H1 (cell line): ENCODE measurements at regions not wholly inside any gene's neighbourhood (a gene's known extent, or its start where the extent isn't known, plus 50 kb on each side); places are given as distances from the start of the nearest gene placed in this dataset.

Experiments used
- CTCF ChIA-PET: fragments of 300-600 bp; sonication (Branson Sonifier 250); formaldehyde crosslinking; loops from one replicate; lab custom pipeline; 2021; ENCODE audit not compliant: partially characterized antibody; lab: Charles Lee
- POLR2A ChIA-PET: fragments of 300-600 bp; sonication (Branson Sonifier 250); formaldehyde crosslinking; loops from one replicate; lab custom pipeline; 2021; ENCODE audit warnings: inconsistent platforms; ENCODE audit not compliant: partially characterized antibody; lab: Charles Lee
- DNase-seq, 2 experiments: peaks; one replicate each; pipeline versions ENCODE4 v3.0.0 to v3.0.0-alpha.2; 2010 to 2022; ENCODE audit warnings: low spot score in 2 of 2, low read depth in 1 of 2, mixed read lengths in 1 of 2
- FAIRE-seq: peaks from 2 replicates; lab custom pipeline; 2011; peaks lifted over from hg19 to GRCh38; lab: Jason Lieb, UNC
- H2AFZ ChIP-seq: 2 replicates; pipeline ENCODE4 v1.8.1; 2012; ENCODE audit warnings: low read length, inconsistent platforms
- H2AK5ac ChIP-seq: 2 replicates; pipeline ENCODE4 v1.6.1; 2013; ENCODE audit warnings: low read depth, low read length
- H2BK120ac ChIP-seq: replicated peaks from 2 replicates; pipeline ENCODE3; 2013; ENCODE audit warnings: low read depth, low read length, inconsistent platforms
- H2BK12ac ChIP-seq: 2 replicates; pipeline ENCODE4 v1.6.1; 2013; ENCODE audit warnings: low read depth, low read length
- H2BK15ac ChIP-seq: 2 replicates; pipeline ENCODE4 v1.6.1; 2013; ENCODE audit warnings: low read length
- H2BK20ac ChIP-seq: 2 replicates; pipeline ENCODE4 v1.6.1; 2013; ENCODE audit warnings: low read length
- H2BK5ac ChIP-seq: 2 replicates; pipeline ENCODE4 v1.6.1; 2013; ENCODE audit warnings: low read depth, low read length
- H3K14ac ChIP-seq: 2 replicates; pipeline ENCODE4 v1.6.1; 2013; ENCODE audit warnings: inconsistent platforms; ENCODE audit not compliant: insufficient read length
- H3K18ac ChIP-seq: 2 replicates; pipeline ENCODE4 v1.6.1; 2013; ENCODE audit warnings: low read length; ENCODE audit errors: extremely low read depth
- H3K23ac ChIP-seq: 2 replicates; pipeline ENCODE4 v1.6.1; 2013; ENCODE audit warnings: inconsistent platforms; ENCODE audit not compliant: insufficient read length
- H3K23me2 ChIP-seq: 2 replicates; pipeline ENCODE4 v1.6.1; 2013; ENCODE audit warnings: low read depth, low read length
- H3K27ac ChIP-seq: 2 replicates; pipeline ENCODE4 v1.6.1; 2011; ENCODE audit warnings: low read depth, low read length, inconsistent platforms
- H3K27me3 ChIP-seq, 4 experiments: replicated peaks in 1 of 4; 1 replicate in 1 of 4; 2 replicates in 3 of 4; pipeline versions ENCODE4 v1.6.1 to v1.8.1; 2011 to 2013; ENCODE audit warnings: low read length in 3 of 4, mild to moderate bottlenecking in 3 of 4, inconsistent platforms in 2 of 4, mixed read lengths in 2 of 4, moderate library complexity in 1 of 4; ENCODE audit not compliant: control insufficient read depth in 3 of 4, insufficient read depth in 3 of 4; ENCODE audit errors: extremely low read depth in 1 of 4
- H3K36me3 ChIP-seq, 4 experiments: 2 replicates each; pipeline versions ENCODE4 v1.6.1 to v1.8.1; 2011 to 2013; ENCODE audit warnings: mild to moderate bottlenecking in 4 of 4, low read length in 3 of 4, moderate library complexity in 2 of 4, control low read depth in 1 of 4, inconsistent platforms in 1 of 4; ENCODE audit not compliant: insufficient read depth in 4 of 4, control insufficient read depth in 2 of 4
- H3K4ac ChIP-seq: replicated peaks from 2 replicates; pipeline ENCODE3; 2013; ENCODE audit warnings: low read length, low read depth, mixed read lengths, inconsistent platforms; ENCODE audit not compliant: insufficient read length
- H3K4me1 ChIP-seq, 4 experiments: replicated peaks in 1 of 4; 1 replicate in 1 of 4; 2 replicates in 3 of 4; pipeline versions ENCODE4 v1.6.1 to v1.8.1; 2011 to 2013; ENCODE audit warnings: low read length in 3 of 4, inconsistent platforms in 2 of 4, mixed read lengths in 1 of 4; ENCODE audit not compliant: insufficient read depth in 4 of 4, control insufficient read depth in 3 of 4
- H3K4me2 ChIP-seq, 2 experiments: 2 replicates each; pipeline versions ENCODE4 v1.6.1 to v1.8.1; 2011 to 2013; ENCODE audit warnings: low read depth in 2 of 2, low read length in 2 of 2, control low read depth in 1 of 2, inconsistent platforms in 1 of 2, mild to moderate bottlenecking in 1 of 2; ENCODE audit not compliant: insufficient read depth in 1 of 2
- H3K4me3 ChIP-seq, 4 experiments: fragments of 200-600, 300-600 bp in 1 of 4; sonication (generic), shearing (Covaris generic), sonication (Bioruptor Twin) in 1 of 4; 2 replicates each; pipeline versions ENCODE4 v1.5.1 to v1.8.1; 2011 to 2016; ENCODE audit warnings: low read length in 4 of 4, low read depth in 3 of 4, control low read depth in 2 of 4, inconsistent platforms in 2 of 4, mild to moderate bottlenecking in 2 of 4, mixed read lengths in 1 of 4, moderate library complexity in 1 of 4; ENCODE audit not compliant: insufficient read depth in 2 of 4; ENCODE audit errors: extremely low read depth in 1 of 4
- H3K56ac ChIP-seq: replicated peaks from 2 replicates; pipeline ENCODE3; 2013; ENCODE audit warnings: low read depth, mild to moderate bottlenecking, mixed read lengths, low read length, inconsistent platforms; ENCODE audit not compliant: insufficient read length
- H3K79me1 ChIP-seq: 2 replicates; pipeline ENCODE4 v1.6.1; 2013; ENCODE audit warnings: low read depth, low read length, control low read depth
- H3K79me2 ChIP-seq, 2 experiments: 2 replicates each; pipeline versions ENCODE4 v1.6.1 to v1.8.1; 2012 to 2013; ENCODE audit warnings: low read length in 2 of 2, mild to moderate bottlenecking in 2 of 2, inconsistent platforms in 1 of 2; ENCODE audit not compliant: insufficient read depth in 2 of 2, control insufficient read depth in 1 of 2
- H3K9ac ChIP-seq, 4 experiments: replicated peaks in 1 of 4; 1 replicate in 1 of 4; 2 replicates in 3 of 4; pipeline versions ENCODE4 v1.6.1 to v1.8.1; 2011 to 2013; ENCODE audit warnings: low read depth in 3 of 4, low read length in 3 of 4, control low read depth in 2 of 4, mild to moderate bottlenecking in 2 of 4, moderate library complexity in 2 of 4, inconsistent platforms in 1 of 4; ENCODE audit errors: extremely low read depth in 1 of 4
- H3K9me3 ChIP-seq, 2 experiments: 2 replicates each; pipeline versions ENCODE4 v1.6.1 to v1.8.1; 2012 to 2013; ENCODE audit warnings: mild to moderate bottlenecking in 2 of 2, moderate library complexity in 2 of 2, control low read depth in 1 of 2, inconsistent platforms in 1 of 2, low read depth in 1 of 2, low read length in 1 of 2, mixed read lengths in 1 of 2; ENCODE audit not compliant: insufficient read depth in 2 of 2
- H4K20me1 ChIP-seq, 2 experiments: replicated peaks in 1 of 2; 2 replicates each; pipeline versions ENCODE3 to v1.8.1; 2011 to 2013; ENCODE audit warnings: inconsistent platforms in 2 of 2, low read length in 2 of 2, mild to moderate bottlenecking in 1 of 2; ENCODE audit not compliant: insufficient read depth in 2 of 2, control insufficient read depth in 1 of 2
- H4K5ac ChIP-seq: 2 replicates; pipeline ENCODE4 v1.6.1; 2013; ENCODE audit warnings: low read length, low read depth, mixed read lengths, inconsistent platforms; ENCODE audit not compliant: insufficient read length
- H4K8ac ChIP-seq: 2 replicates; pipeline ENCODE4 v1.8.0; 2013; ENCODE audit warnings: mild to moderate bottlenecking, moderate library complexity, low read length, inconsistent platforms; ENCODE audit not compliant: insufficient read depth; ENCODE audit errors: extremely low read depth
- H4K91ac ChIP-seq: replicated peaks from 2 replicates; pipeline ENCODE3; 2013; ENCODE audit warnings: low read length, mixed read lengths, inconsistent platforms; ENCODE audit not compliant: insufficient read length
- CBX8 ChIP-seq: fragments of 300-800, 300-1000 bp; sonication (generic); IDR thresholded peaks from 2 replicates; pipeline ENCODE4 v1.7.1; 2016; ENCODE audit warnings: low read depth, low read length, borderline replicate concordance
- CEBPB ChIP-seq: IDR thresholded peaks from 2 replicates; pipeline ENCODE4 v1.6.1; 2012; ENCODE audit warnings: low read depth, low read length
- JUN ChIP-seq: IDR thresholded peaks from 2 replicates; pipeline ENCODE4 v1.6.1; 2011; ENCODE audit warnings: low read depth, mild to moderate bottlenecking, improper control_type of control experiment, low read length
- KDM5A ChIP-seq: fragments of 200-600 bp; IDR thresholded peaks from 2 replicates; pipeline ENCODE4 v1.7.1; 2012; ENCODE audit warnings: mild to moderate bottlenecking, low read length, inconsistent platforms, mixed read lengths
- POU5F1 ChIP-seq: IDR thresholded peaks from 2 replicates; pipeline ENCODE4 v1.6.1; 2011; ENCODE audit warnings: low read depth, mild to moderate bottlenecking, low read length, moderate library complexity
- SIRT6 ChIP-seq: IDR thresholded peaks from one replicate; pipeline ENCODE4 v1.7.1; 2012; ENCODE audit warnings: low read length, inconsistent platforms
- SP4 ChIP-seq: IDR thresholded peaks from 2 replicates; pipeline ENCODE4 v1.6.1; 2012; ENCODE audit warnings: low read length, inconsistent platforms
- WGBS, 2 experiments: shearing (Covaris generic) in 1 of 2; methylation state at CpG; one replicate each; pipeline versions ENCODE4 v1.1.6 to v1.1.7; 2013 to 2015; ENCODE audit warnings: low lambda C conversion rate in 2 of 2, mixed read lengths in 2 of 2, inconsistent platforms in 1 of 2, low coverage in 1 of 2, missing lambda C conversion rate in 1 of 2; ENCODE audit not compliant: insufficient replicate concordance in 2 of 2, insufficient coverage in 1 of 2, insufficient read length in 1 of 2; ENCODE audit errors: extremely low coverage in 1 of 2, missing lambda C conversion rate in 1 of 2; 5-methylcytosine and 5-hydroxymethylcytosine counted together

GRCh38 chr20:57086066-57086465 lies 180.4 kb downstream of the BMP7 start:
- TF ChIP-seq JUN (no peak), SIRT6 (no peak), CEBPB (no peak), KDM5A (no peak), SP4 (no peak), CBX8 (no peak), POU5F1 (no peak)
- TF ChIP-seq, all 59 proteins: peak for 0
- H3K4ac ChIP-seq: no peak overlapping the region
- no peak overlapping the region for H2AK5ac ChIP-seq
- H3K79me1 ChIP-seq: no peaks in the 10 kb centered on the region
- 91% methylated on average over 8 of the region's 8 CpGs; no CpG with 5 or more reads in 1 of the 2 experiments for WGBS, 2 experiments
- CTCF ChIA-PET: interaction anchor here (1.3 to 5.6 kb wide), 6 partner anchors 17 to 296 kb away, joined by 3 to 37 read pairs (median 6); partner anchors contain the start of gene SPO11
- no peak overlapping the region for H3K27ac ChIP-seq
- H3K14ac ChIP-seq: no peak overlapping the region
- H3K18ac ChIP-seq: no peak overlapping the region
- H2BK15ac ChIP-seq: no peak overlapping the region
- POLR2A ChIA-PET: interaction anchor here (1.3 kb wide), 1 partner anchor 9 kb away, joined by 4 read pairs; no protein-coding TSS in a partner anchor
- FAIRE-seq (no peak), DNase-seq (no peak)
- no peak overlapping the region for H4K5ac ChIP-seq
- no peak overlapping the region for H2BK120ac ChIP-seq
- peaks cover 0 to 6% of the 10 kb centered on the region in 2 experiments for H4K20me1 ChIP-seq
- no peak overlapping the region for H2BK12ac ChIP-seq
- H3K79me2 ChIP-seq: no peaks in the 10 kb centered on the region; a peak in 1 of 4 replicates
- H3K36me3 ChIP-seq: no peaks in the 10 kb centered on the region
- no peak overlapping the region for H3K56ac ChIP-seq
- no peak overlapping the region for H3K4me2 ChIP-seq
- H3K23ac ChIP-seq: no peak overlapping the region
- H3K4me1 ChIP-seq: peaks cover 0 to 2% (median under 1%) of the 10 kb centered on the region in 4 experiments; a peak in 3 of 7 replicates
- H2AFZ ChIP-seq: no peak overlapping the region
- H3K23me2 ChIP-seq: peaks cover 6% of the 10 kb centered on the region; the same call in 1 of the 2 replicates
- H2BK5ac ChIP-seq: no peak overlapping the region
- H4K91ac ChIP-seq: no peak overlapping the region
- H3K9me3 ChIP-seq: no peaks in the 10 kb centered on the region
- no peak overlapping the region for H3K9ac ChIP-seq
- H4K8ac ChIP-seq: peak overlapping the region; percentile 23; the same call in 1 of the 2 replicates
- no peak overlapping the region for H2BK20ac ChIP-seq
- H3K4me3 ChIP-seq: no peak overlapping the region
- H3K27me3 ChIP-seq: peaks cover 0 to under 1% (median 0%) of the 10 kb centered on the region in 4 experiments; a peak in 3 of 7 replicates
